ENCODE measurements at regions not wholly inside any gene's neighbourhood (a gene's known extent, or its start where the extent isn't known, plus 50 kb on each side); places are given as distances from the start of the nearest gene placed in this dataset.

DNA sequence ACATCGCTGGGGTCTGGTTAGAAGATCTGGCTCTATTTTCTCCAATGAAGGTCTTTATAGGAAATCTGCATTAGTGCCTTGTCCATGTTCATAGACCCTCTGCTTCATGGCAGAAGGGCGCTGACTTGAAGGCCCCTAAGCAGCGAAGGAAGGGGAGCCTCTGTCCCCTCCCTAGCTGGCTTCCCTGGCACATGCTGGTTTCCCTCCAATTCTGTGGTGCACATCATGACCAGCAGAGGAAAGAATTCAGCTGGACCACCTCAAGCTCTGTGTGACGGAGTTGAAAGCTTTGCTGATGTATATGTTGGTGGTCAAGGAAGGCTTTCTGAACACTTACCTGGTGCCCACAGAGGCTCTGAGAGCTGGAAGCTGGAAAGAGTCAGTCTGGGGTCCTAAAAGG, 129.7 kb upstream of the MYLIP start (continued):
- TF ChIP-seq, protein P1, sequence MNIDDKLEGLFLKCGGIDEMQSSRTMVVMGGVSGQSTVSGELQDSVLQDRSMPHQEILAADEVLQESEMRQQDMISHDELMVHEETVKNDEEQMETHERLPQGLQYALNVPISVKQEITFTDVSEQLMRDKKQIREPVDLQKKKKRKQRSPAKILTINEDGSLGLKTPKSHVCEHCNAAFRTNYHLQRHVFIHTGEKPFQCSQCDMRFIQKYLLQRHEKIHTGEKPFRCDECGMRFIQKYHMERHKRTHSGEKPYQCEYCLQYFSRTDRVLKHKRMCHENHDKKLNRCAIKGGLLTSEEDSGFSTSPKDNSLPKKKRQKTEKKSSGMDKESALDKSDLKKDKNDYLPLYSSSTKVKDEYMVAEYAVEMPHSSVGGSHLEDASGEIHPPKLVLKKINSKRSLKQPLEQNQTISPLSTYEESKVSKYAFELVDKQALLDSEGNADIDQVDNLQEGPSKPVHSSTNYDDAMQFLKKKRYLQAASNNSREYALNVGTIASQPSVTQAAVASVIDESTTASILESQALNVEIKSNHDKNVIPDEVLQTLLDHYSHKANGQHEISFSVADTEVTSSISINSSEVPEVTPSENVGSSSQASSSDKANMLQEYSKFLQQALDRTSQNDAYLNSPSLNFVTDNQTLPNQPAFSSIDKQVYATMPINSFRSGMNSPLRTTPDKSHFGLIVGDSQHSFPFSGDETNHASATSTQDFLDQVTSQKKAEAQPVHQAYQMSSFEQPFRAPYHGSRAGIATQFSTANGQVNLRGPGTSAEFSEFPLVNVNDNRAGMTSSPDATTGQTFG (tag by site-specific recombination; IDR thresholded peaks at IDR 0.05; ENCODE audit: borderline replicate concordance), result no peak
- TF ChIP-seq ZSCAN30 (tag by site-specific recombination; IDR thresholded peaks at IDR 0.05) (no peak), ZBTB17 (tag by site-specific recombination; IDR thresholded peaks at IDR 0.05) (no peak), ZEB2 (tag by site-specific recombination; IDR thresholded peaks at IDR 0.05) (no peak), ZNF354C (tag by site-specific recombination; IDR thresholded peaks at IDR 0.05; ENCODE audit: borderline replicate concordance, low read depth) (no peak), ZFP3 (tag by site-specific recombination; IDR thresholded peaks at IDR 0.05; ENCODE audit: low read depth) (no peak), ZNF571 (tag by site-specific recombination; IDR thresholded peaks at IDR 0.05) (no peak), ZFP37 (tag by site-specific recombination; IDR thresholded peaks at IDR 0.05) (no peak), KLF7 (tag by site-specific recombination; IDR thresholded peaks at IDR 0.05; ENCODE audit: borderline replicate concordance) (no peak)
- TF ChIP-seq, protein P2, sequence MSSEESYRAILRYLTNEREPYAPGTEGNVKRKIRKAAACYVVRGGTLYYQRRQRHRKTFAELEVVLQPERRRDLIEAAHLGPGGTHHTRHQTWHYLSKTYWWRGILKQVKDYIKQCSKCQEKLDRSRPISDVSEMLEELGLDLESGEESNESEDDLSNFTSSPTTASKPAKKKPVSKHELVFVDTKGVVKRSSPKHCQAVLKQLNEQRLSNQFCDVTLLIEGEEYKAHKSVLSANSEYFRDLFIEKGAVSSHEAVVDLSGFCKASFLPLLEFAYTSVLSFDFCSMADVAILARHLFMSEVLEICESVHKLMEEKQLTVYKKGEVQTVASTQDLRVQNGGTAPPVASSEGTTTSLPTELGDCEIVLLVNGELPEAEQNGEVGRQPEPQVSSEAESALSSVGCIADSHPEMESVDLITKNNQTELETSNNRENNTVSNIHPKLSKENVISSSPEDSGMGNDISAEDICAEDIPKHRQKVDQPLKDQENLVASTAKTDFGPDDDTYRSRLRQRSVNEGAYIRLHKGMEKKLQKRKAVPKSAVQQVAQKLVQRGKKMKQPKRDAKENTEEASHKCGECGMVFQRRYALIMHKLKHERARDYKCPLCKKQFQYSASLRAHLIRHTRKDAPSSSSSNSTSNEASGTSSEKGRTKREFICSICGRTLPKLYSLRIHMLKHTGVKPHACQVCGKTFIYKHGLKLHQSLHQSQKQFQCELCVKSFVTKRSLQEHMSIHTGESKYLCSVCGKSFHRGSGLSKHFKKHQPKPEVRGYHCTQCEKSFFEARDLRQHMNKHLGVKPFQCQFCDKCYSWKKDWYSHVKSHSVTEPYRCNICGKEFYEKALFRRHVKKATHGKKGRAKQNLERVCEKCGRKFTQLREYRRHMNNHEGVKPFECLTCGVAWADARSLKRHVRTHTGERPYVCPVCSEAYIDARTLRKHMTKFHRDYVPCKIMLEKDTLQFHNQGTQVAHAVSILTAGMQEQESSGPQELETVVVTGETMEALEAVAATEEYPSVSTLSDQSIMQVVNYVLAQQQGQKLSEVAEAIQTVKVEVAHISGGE (tag by site-specific recombination; conservative IDR thresholded peaks at IDR 0.05; ENCODE audit: low read depth), result no peak

DNA sequence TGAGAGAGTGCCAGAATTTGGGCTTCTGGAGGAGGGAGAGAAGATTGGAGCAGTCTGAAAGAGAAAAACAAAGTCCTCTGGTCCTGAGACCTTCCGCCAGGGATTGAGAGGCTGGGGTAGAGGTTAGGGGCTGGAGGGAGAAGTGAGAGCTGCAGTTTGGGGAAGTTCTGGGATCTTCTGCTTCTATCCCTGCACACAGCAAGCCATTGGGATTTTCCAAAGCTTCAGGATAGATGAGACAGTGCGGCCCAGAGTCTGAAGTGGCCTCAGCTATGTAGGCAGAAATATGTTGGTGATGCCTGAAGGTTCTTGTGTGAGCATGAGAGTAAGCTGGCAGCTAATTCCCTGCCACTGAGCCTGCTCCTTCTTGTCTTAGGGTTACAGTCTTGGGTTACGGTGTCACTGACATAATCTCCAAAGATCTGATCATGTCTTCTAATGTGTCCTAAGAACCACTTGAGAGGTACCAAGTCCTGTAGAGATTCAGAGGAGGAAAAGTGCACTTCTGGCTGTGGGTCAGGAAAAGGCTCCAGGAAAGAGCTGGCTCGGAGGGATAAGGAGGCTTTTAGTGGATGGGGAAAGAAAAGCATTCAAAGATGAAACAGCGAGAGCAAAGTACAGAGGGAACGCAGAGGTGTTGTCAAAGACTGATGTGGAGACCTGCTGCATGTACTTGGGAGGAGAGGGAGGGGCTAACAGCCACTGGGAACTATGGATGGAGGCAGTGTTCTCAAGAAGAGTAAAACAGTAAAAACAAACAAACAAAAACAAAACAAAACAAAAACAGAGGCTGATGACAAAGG, 131.1 kb upstream of the MYLIP start:
- TF ChIP-seq IKZF3 (tag by site-specific recombination; IDR thresholded peaks at IDR 0.05) (no peak), ZNF560 (tag by site-specific recombination; IDR thresholded peaks at IDR 0.05; ENCODE audit: borderline replicate concordance) (no peak), ZFP41 (tag by site-specific recombination; IDR thresholded peaks at IDR 0.05; ENCODE audit: borderline replicate concordance) (no peak), ZNF837 (tag by site-specific recombination; IDR thresholded peaks at IDR 0.05) (no peak), ZNF211 (tag by site-specific recombination; IDR thresholded peaks at IDR 0.05; ENCODE audit: low read depth) (no peak), ZNF777 (tag by site-specific recombination; IDR thresholded peaks at IDR 0.05; ENCODE audit: borderline replicate concordance) (no peak), ZNF202 (tag by site-specific recombination; IDR thresholded peaks at IDR 0.05; ENCODE audit: borderline replicate concordance) (no peak), EGR2 (tag by site-specific recombination; IDR thresholded peaks at IDR 0.05; ENCODE audit: low read depth) (no peak), SETDB1 (IDR thresholded peaks at IDR 0.05; ENCODE audit: insufficient read length, low read length) (no peak), ZNF610 (tag by site-specific recombination; IDR thresholded peaks at IDR 0.05; ENCODE audit: borderline replicate concordance) (no peak), ZNF544 (tag by site-specific recombination; IDR thresholded peaks at IDR 0.05) (no peak), ZNF514 (tag by site-specific recombination; IDR thresholded peaks at IDR 0.05) (no peak)
- TF ChIP-seq, protein P3, sequence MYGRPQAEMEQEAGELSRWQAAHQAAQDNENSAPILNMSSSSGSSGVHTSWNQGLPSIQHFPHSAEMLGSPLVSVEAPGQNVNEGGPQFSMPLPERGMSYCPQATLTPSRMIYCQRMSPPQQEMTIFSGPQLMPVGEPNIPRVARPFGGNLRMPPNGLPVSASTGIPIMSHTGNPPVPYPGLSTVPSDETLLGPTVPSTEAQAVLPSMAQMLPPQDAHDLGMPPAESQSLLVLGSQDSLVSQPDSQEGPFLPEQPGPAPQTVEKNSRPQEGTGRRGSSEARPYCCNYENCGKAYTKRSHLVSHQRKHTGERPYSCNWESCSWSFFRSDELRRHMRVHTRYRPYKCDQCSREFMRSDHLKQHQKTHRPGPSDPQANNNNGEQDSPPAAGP (tag by site-specific recombination; IDR thresholded peaks at IDR 0.05), result no peak
- TF ChIP-seq, protein P4, sequence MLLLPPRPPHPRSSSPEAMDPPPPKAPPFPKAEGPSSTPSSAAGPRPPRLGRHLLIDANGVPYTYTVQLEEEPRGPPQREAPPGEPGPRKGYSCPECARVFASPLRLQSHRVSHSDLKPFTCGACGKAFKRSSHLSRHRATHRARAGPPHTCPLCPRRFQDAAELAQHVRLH (tag by site-specific recombination; IDR thresholded peaks at IDR 0.05), result no peak
- CTCF ChIA-PET, result no interaction called here
- Histone ChIP-seq H3K9me3 (ENCODE audit: control insufficient read depth, insufficient read depth, low read depth, low read length) (no peaks in the 10 kb centered on the region), H3K27ac (ENCODE audit: extremely low read depth, low read depth, low read length) (no peak overlapping the region), H3K4me1 (ENCODE audit: control insufficient read depth, insufficient read depth, low read length) (no peaks in the 10 kb centered on the region), H3K36me3 (ENCODE audit: control insufficient read depth in 2 of 2, insufficient read depth in 1 of 2, low read length in 2 of 2) (no peaks in the 10 kb centered on the region), H3K4me3 (ENCODE audit: low read depth, low read length) (no peak overlapping the region)
- POLR2A ChIA-PET, result no interaction called here
